ENCODE measurements at regions not wholly inside any gene's neighbourhood (a gene's known extent, or its start where the extent isn't known, plus 50 kb on each side); places are given as distances from the start of the nearest gene placed in this dataset.

DNA sequence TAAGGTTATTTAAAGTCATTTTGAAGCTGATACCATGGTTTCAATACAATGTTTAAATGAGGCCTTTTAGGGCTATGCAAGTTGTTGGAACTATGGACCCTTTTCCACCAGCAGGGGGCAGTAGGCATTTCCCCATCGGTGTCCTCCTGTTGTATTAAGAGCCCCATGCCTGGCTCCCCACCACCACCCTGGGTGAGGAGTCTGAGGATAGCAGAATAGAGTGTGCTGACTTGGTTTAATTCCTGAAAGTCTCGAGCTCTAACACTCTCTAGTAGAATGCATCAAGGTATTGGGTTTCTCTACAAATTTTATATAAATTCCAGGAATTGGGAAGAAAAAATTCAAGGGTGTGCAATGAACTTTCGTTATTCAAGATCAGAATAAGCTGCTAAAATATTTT is 234.8 kb upstream of the JADE1 start:
- FAIRE-seq = no peak
- DNase-seq (ENCODE audit: insufficient read length, low spot score) = no peak

DNA sequence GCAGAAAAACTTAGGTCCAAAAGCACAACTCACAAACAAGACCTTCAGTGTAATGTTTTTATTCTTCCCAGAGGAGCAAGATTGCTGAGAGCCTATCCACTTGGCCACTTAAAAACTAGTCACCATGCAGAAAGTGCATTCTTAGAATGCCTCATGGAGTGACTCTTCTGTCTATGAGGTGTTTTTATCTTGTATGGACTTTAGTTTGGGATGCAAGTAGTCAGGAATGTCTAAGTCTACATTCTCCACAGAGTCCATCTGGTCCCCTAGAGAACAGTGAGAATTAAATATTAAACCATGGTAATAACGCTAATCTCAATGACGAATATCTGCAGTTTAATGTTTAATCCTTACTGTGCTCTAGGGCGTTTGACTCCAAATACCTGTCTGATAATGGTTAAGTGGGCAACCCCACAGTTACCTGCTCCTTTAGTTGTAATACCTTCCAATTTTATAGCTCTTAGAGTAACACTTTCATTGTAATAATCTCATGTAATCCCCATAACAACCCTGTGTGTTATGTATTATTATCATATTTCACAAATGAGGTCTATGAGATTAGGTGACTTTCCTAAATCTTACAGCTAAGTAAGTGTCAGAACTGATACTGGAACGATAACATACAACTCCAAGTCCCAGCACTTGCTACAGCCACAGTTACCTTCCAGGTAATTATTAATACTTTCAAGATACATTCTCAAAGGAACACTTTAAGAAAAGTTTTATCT is 235.6 kb upstream of the JADE1 start:
- FAIRE-seq (no peak), DNase-seq (ENCODE audit: insufficient read length, low spot score) (peak; percentile 42)

- FAIRE-seq (no peak), DNase-seq (ENCODE audit: insufficient read length, low spot score) (no peak)
These were observed 236.7 kb upstream of the JADE1 start for GRCh38 chr4:128572778-128573241.

GRCh38 chr4:128571747-128572146 is 237.8 kb upstream of the JADE1 start:
- no peak for FAIRE-seq
- DNase-seq (ENCODE audit: insufficient read length, low spot score) = peak; percentile 78

GRCh38 chr4:128570387-128570975 is 239.0 kb upstream of the JADE1 start:
- DNase-seq (ENCODE audit: insufficient read length, low spot score) (no peak), FAIRE-seq (no peak)

- no peak for FAIRE-seq
- no peak for DNase-seq (ENCODE audit: insufficient read length, low spot score)
These were observed 242.8 kb upstream of the JADE1 start for GRCh38 chr4:128566693-128567092.

DNA sequence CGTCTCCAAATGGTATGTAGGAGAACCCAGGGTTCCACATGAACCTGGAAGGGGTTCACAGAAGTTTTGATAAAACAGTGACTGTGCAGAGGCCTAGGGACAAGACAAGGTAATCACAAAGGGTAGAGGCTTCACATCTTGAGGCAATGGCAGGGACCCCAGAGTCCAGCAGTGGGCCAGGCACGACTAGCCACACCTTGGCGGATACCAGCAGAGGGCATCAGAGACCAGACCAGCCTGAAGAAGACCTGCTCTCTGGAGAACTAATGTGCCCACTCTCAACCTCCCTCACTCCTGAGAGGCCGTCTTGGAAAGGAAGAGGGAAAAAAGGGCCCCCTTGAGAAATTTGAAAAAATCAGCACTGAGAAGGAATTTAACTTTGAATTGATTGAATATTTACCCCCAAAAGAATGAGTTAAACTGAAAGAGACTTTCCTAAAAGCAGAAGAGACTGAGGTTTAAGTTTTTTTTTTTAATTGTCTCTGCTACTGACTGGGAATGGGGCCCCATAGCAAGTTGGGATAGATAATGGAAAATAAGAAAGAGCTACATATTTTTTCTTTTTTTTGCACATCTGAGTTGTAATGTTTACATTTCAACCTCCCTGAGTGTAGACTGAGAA is 243.8 kb upstream of the JADE1 start:
- FAIRE-seq (no peak), DNase-seq (ENCODE audit: insufficient read length, low spot score) (peak; percentile 68)

- DNase-seq (ENCODE audit: insufficient read length, low spot score) (no peak), FAIRE-seq (no peak)
These were observed 244.4 kb upstream of the JADE1 start for GRCh38 chr4:128565054-128565453.

- FAIRE-seq = no peak
- no peak for DNase-seq (ENCODE audit: insufficient read length, low spot score)
These were observed 245.3 kb upstream of the JADE1 start for GRCh38 chr4:128564081-128564630.

DNA sequence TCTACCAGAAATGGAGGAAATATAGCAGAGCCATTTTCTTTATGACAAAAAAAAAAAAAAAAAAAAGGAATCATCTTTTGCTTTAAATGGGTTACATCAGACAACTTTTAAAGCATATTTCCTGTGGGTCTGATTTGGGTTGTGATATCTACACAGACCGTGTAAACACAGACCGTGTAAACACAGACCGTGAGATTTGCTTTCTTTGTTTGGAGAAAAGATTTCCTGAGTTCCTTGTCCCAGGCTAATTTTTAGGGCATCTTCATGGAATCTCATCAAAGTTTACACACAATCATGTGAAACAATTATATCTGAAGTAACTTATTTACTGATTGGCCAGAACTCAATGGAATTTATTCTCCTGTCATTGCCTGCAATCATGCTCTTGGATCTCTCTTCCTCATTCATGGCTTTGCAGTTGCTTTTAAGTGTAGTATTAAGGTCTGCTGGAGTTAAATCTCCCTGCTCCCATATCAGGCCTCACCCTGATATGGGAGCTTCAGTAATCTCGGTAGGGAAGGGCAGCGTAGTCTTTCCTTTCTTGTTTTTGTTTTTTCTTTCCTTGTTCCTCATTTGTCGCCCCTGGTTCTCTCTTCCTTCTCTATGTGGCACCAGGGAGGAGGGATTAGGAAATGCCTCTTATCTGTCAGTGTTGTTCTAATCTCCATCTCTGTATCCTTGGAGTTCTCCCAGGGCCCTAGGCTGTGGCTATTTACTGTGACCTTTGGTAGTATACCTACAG is 248.6 kb upstream of the JADE1 start:
- FAIRE-seq (no peak), DNase-seq (ENCODE audit: insufficient read length, low spot score) (no peak)

DNA sequence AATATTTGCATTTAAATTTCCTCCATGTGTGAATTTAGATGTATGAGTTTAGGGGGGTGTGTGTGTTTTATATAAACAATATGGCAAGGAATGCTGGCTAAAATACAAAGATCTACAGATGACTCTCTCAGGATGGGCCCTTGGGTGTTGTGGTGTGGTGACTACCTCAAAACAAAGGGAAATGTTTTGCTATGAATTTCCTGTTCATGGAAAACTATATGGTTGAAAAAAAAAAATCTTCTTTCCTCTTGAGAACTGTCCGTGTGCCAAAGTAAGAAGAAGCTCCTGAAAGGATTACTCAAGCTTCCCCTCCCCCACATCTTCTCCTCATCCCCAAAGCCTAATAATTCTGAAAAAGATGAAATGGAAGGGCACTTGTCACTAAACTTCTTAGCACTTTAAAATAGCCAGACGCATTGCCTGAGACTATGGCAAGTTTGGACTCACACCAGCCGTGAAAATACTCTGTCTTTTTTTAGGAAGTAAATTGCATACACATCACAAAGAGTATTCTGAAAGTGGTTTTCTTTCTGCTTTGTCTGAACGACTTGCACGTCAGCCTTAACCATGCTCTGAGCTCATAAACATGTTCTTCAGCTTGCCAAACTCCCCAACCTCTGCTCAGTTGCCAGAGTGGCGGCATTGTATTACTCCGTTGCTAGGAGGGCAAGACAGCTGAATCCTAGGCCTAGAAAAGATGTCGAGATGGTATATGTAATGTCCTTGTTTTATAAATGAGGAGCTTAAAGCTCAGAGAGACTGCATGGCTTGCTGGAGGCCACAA is 250.4 kb upstream of the JADE1 start:
- no peak for DNase-seq (ENCODE audit: insufficient read length, low spot score)

GRCh38 chr4:128556756-128557155 is 252.7 kb upstream of the JADE1 start:
- FAIRE-seq (no peak), DNase-seq (ENCODE audit: insufficient read length, low spot score) (no peak)

More for the DNA sequence above, 250.4 kb upstream of the JADE1 start:
- FAIRE-seq = no peak

DNA sequence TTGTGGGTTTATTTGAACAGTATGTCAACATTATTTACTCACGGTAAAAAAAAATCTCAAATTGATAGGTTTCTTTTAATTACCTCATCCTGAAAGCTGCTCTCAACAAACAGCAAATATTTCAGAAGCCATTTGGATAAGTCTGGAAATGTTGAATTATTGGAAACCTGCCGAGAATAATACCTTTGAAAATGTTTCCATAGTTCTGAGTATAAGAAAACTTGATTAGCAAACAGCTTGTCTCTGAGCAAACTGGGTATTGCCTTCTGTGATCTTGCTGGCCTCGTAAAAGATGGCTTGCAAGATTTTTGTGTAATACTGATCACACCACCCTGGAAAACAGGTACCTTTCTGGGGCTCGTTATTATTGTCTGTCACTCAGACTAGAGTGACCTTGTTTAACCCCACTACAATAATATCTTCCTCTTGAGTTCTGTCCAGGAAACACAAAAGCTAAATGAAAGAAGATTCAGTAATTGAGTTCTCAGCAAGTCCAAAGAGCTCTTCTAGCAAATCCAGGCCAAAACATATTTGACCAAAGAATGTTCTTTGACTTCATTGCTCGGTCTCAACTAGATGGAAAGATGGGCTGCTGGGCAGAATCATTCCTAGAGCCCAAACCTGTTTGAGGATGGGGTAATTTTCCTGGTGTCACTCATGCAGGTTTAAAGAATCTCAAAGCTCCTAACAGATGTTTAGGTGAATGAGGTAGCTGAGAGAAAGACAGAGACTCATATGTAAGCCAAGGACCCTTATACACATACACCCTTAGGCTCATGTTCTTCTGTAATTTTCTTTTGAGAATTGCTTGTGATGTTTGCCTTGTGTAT is 255.6 kb upstream of the JADE1 start:
- FAIRE-seq (no peak), DNase-seq (ENCODE audit: insufficient read length, low spot score) (no peak)

DNA sequence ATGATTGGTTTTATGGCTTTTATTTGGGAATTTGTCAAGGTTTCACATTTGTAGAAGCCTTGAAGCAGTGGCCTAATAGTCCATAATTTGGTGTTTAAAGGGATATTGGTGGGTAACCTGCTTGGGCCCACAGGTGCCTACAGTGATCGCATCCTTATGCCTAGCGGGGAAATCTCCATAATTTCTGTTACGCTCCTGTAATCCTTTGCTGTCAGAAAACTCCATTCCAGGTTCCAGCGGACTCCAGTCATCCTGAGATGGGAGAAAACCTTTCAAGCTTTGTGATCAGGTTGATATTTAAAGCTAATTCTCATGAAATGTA is 257.0 kb upstream of the JADE1 start:
- DNase-seq (ENCODE audit: insufficient read length, low spot score) = no peak
- FAIRE-seq = no peak

DNA sequence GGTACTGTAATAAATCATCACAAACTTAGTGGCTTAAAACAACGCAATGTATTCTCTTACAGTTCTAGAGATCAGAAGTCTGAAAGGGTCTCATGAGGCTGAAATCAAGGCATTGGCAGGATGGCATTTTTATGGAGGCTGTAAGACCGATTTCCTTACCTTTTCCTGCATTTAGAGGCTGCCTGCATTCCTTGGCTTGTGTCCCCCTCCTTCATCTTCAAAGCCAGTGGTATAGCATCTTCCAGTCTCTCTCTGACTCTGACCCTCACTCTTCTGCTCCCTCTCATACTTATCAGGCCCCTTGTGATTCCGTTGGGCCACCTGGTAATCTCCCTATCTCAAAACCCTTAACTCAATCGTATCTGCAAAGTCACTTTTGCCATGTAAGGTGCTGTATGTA is 258.2 kb upstream of the JADE1 start:
- DNase-seq (ENCODE audit: insufficient read length, low spot score) (no peak), FAIRE-seq (no peak)

DNA sequence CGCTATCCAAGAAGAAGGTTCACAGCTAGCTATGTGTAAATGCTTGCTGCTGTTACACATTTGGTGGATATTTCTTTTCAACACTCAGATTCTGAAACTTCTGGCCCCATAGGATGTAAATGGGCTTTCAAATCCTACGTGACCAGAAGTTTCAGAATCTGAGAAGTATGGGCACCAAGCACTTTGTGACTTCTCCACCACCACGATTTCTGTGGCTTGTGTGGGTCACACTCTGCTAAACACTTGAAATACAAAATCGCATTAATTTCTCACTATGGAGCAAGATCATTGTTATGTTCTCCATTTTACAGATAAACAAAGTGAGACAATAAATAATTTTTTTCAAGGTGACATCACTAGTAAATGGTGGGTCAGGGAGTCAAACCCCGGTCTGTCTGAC is 259.4 kb upstream of the JADE1 start:
- DNase-seq (ENCODE audit: insufficient read length, low spot score) = no peak
- FAIRE-seq = no peak

DNA sequence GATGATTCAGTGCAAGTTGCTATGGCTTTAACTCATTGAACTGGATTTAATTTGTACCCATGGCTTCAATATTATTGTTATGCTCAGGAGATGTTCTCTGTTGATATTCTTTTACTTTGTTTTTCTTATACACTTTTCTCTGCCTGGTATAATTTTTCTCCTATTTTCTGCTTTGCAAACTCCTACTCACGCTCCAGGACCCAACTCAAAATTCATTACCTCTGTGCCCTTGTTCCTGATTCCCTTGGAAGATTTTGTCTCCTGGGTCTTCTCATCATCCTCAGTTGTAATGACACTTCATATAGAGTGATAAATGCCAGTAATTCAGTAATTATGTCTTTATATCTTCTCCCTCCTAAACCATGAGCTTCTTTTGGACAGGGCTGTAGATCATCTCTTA is 259.9 kb upstream of the JADE1 start:
- no peak for FAIRE-seq

DNA sequence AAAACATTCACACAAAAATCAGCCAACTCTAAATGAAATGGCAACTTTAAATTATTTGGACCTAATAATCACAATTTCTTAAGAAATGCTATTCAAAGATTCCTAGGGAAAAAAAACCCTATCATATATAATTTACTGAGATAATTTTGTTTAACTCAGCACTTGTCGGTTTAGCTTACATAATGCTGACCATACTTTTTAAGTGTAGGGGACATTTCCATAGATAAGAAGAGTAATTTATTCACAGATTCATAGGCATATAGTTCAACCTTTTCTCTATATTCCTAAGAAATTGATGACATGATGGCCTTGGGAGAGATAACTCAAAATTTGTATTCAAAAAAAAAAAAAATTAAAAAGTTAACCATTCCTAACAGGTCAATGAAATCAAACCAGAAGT is 260.8 kb upstream of the PGRMC2 start:
- FAIRE-seq (no peak), DNase-seq (ENCODE audit: insufficient read length, low spot score) (no peak)

More for the DNA sequence above, 259.9 kb upstream of the JADE1 start:
- no peak for DNase-seq (ENCODE audit: insufficient read length, low spot score)

GRCh38 chr4:128544272-128544671 is 256.7 kb upstream of the PGRMC2 start:
- FAIRE-seq (no peak), DNase-seq (ENCODE audit: insufficient read length, low spot score) (no peak)

GRCh38 chr4:128543696-128544095 is 256.1 kb upstream of the PGRMC2 start:
- DNase-seq (ENCODE audit: insufficient read length, low spot score) (no peak), FAIRE-seq (no peak)

Data from HTR-8/SVneo (cell line).